Adrenal gland (tissue), 9 donors: ENCODE measurements at regions not wholly inside any gene's neighbourhood (a gene's known extent, or its start where the extent isn't known, plus 50 kb on each side); places are given as distances from the start of the nearest gene placed in this dataset.

ENCODE experiments used
- DNase-seq, 7 donors: peaks; one replicate each; pipeline ENCODE4 v3.0.0-alpha.2; 2019 to 2020
- H3K27ac ChIP-seq, 5 donors: fragments of 200-600 bp; sonication (generic) in 4 of 5; 1 replicate in 3 of 5; 2 replicates in 2 of 5; pipeline versions ENCODE4 v1.5.1 to v1.8.0; 2016 to 2020; ENCODE audit warnings: mild to moderate bottlenecking in 1 of 5
- H3K27me3 ChIP-seq: fragments of 200-600 bp; 2 replicates; pipeline ENCODE4 v1.8.0; 2021
- H3K36me3 ChIP-seq, 2 donors: fragments of 200-600 bp; replicated peaks in 1 of 2; 1 replicate in 1 of 2; 2 replicates in 1 of 2; pipeline versions ENCODE4 v1.5.1 to v1.8.0; 2018 to 2022
- H3K4me1 ChIP-seq, 2 donors: fragments of 200-600 bp; replicated peaks in 1 of 2; 1 replicate in 1 of 2; 2 replicates in 1 of 2; pipeline versions ENCODE4 v1.5.1 to v1.8.0; 2018 to 2021
- H3K4me3 ChIP-seq, 4 donors: fragments of 200-600 bp; sonication (generic) in 3 of 4; one replicate each; pipeline ENCODE4 v1.5.1; 2016 to 2018
- H3K9me3 ChIP-seq, 3 donors: fragments of 200-600 bp; sonication (generic) in 1 of 3; replicated peaks in 1 of 3; 1 replicate in 2 of 3; 2 replicates in 1 of 3; pipeline versions ENCODE4 v1.5.1 to v1.8.0; 2016 to 2021
- CTCF ChIP-seq, 6 experiments: fragments of 450-650 bp in 4 of 6; fragments of 200-600 bp in 2 of 6; sonication (generic) in 1 of 6; IDR thresholded peaks; 1 replicate in 5 of 6; 2 replicates in 1 of 6; pipeline versions ENCODE4 v1.5.1 to v1.8.0; 2016 to 2021; ENCODE audit warnings: antibody characterized with exemption in 6 of 6, mild to moderate bottlenecking in 2 of 6, moderate library complexity in 1 of 6
- POLR2A ChIP-seq, 2 donors: fragments of 450-650 bp; IDR thresholded peaks; one replicate each; pipeline ENCODE4 v1.6.1; 2017; ENCODE audit warnings: antibody characterized with exemption in 2 of 2, mild to moderate bottlenecking in 2 of 2, moderate library complexity in 1 of 2
- WGBS, 4 donors: extraction: QIAGEN DNeasy Blood & Tissue Kit in 2 of 4; methylation state at CpG; one replicate each; pipeline versions ENCODE4 v1.1.5 to v1.1.7; 2013 to 2017; 5-methylcytosine and 5-hydroxymethylcytosine counted together
- intact Hi-C, 2 donors: fragments of 100-400 bp; cut with DNase I; formaldehyde crosslinking; loops; one replicate each; pipeline versions ENCODE4 v1.14.1 to v1.15.0; 2022 to 2023
- donor health status: healthy with polysubstance abuse.
- donor health status: Bipolar disorder and iron deficiency.
- donor health status: DM: yes; HTN: yes; CAD: no.
- donor health status: DM: no; HTN: no; CAD: no.
- donor health status: DM: no; HTN: no; CAD: no.

- no peak overlapping the region for H3K4me3 ChIP-seq
- no peaks in the 10 kb centered on the region for H3K27me3 ChIP-seq
- H3K27ac ChIP-seq: no peak overlapping the region
- no peaks in the 10 kb centered on the region for H3K4me1 ChIP-seq
- intact Hi-C loops: no loop called here
- H3K9me3 ChIP-seq: no peaks in the 10 kb centered on the region
- DNase-seq: no peak
- TF ChIP-seq CTCF (IDR thresholded peaks at IDR 0.05) (no peak), POLR2A (IDR thresholded peaks at IDR 0.05) (no peak)
- no peaks in the 10 kb centered on the region for H3K36me3 ChIP-seq
These were observed 118.5 kb downstream of the KIF2B start for GRCh38 chr17:53941231-53941630.

GRCh38 chr17:53942436-53942835 is 119.7 kb downstream of the KIF2B start:
- Histone ChIP-seq H3K27me3 (no peaks in the 10 kb centered on the region), H3K36me3 (no peaks in the 10 kb centered on the region), H3K4me1 (no peaks in the 10 kb centered on the region), H3K27ac (no peak overlapping the region), H3K9me3 (no peaks in the 10 kb centered on the region), H3K4me3 (no peak overlapping the region)
- WGBS, 4 donors: 49 to 64% (median 61%) methylated on average over 1 of the region's 1 CpG
- DNase-seq: no peak
- intact Hi-C loops: no loop called here
- no peak for TF ChIP-seq POLR2A (IDR thresholded peaks at IDR 0.05)
- TF ChIP-seq CTCF (IDR thresholded peaks at IDR 0.05): no peak

- intact Hi-C loops: no loop called here
These were observed 120.2 kb downstream of the KIF2B start for GRCh38 chr17:53942898-53943297.

GRCh38 chr17:53948323-53948722 is 125.6 kb downstream of the KIF2B start:
- TF ChIP-seq POLR2A (IDR thresholded peaks at IDR 0.05): no peak
- TF ChIP-seq CTCF (IDR thresholded peaks at IDR 0.05): no peak

More at GRCh38 chr17:53942898-53943297, 120.2 kb downstream of the KIF2B start:
- H3K9me3 ChIP-seq: no peaks in the 10 kb centered on the region
- H3K27me3 ChIP-seq: no peaks in the 10 kb centered on the region
- no peak for DNase-seq
- H3K27ac ChIP-seq: no peak overlapping the region
- no peaks in the 10 kb centered on the region for H3K36me3 ChIP-seq
- no peak for TF ChIP-seq POLR2A (IDR thresholded peaks at IDR 0.05)
- TF ChIP-seq CTCF (IDR thresholded peaks at IDR 0.05): no peak
- H3K4me3 ChIP-seq: no peak overlapping the region
- no peaks in the 10 kb centered on the region for H3K4me1 ChIP-seq
- WGBS, 4 donors: 75 to 87% (median 82%) methylated on average over 2 of the region's 2 CpGs

More at GRCh38 chr17:53948323-53948722, 125.6 kb downstream of the KIF2B start:
- 31 to 37% (median 35%) methylated on average over 1 of the region's 1 CpG for WGBS, 4 donors
- intact Hi-C loops: no loop called here
- no peak overlapping the region for H3K4me3 ChIP-seq
- H3K36me3 ChIP-seq: no peaks in the 10 kb centered on the region
- DNase-seq: no peak
- H3K4me1 ChIP-seq: no peaks in the 10 kb centered on the region
- H3K27ac ChIP-seq: no peak overlapping the region
- no peaks in the 10 kb centered on the region for H3K27me3 ChIP-seq
- H3K9me3 ChIP-seq: peaks cover 0 to 7% (median 0%) of the 10 kb centered on the region in 3 donors
